Trophoblast cell (in vitro differentiated cells and primary cell): ENCODE measurements at regions not wholly inside any gene's neighbourhood (a gene's known extent, or its start where the extent isn't known, plus 50 kb on each side); places are given as distances from the start of the nearest gene placed in this dataset.

Source experiments
- DNase-seq, 2 donors: peaks; one replicate each; pipeline ENCODE4 v3.0.0-alpha.2; 2016
- H2AFZ ChIP-seq: 2 replicates; pipeline ENCODE4 v1.6.1; 2013; ENCODE audit warnings: low read length, moderate library complexity, mild to moderate bottlenecking; ENCODE audit not compliant: insufficient read depth, poor library complexity
- H2AK5ac ChIP-seq: 2 replicates; pipeline ENCODE4 v1.6.1; 2013; ENCODE audit warnings: mild to moderate bottlenecking, low read length
- H2BK120ac ChIP-seq: 2 replicates; pipeline ENCODE4 v1.6.1; 2013; ENCODE audit warnings: low read length, mild to moderate bottlenecking, moderate library complexity; ENCODE audit not compliant: insufficient read depth, poor library complexity
- H2BK12ac ChIP-seq: 2 replicates; pipeline ENCODE4 v1.6.1; 2013; ENCODE audit warnings: mild to moderate bottlenecking, low read length, moderate library complexity
- H2BK5ac ChIP-seq: 2 replicates; pipeline ENCODE4 v1.6.1; 2013; ENCODE audit warnings: low read length, low read depth, moderate library complexity, mild to moderate bottlenecking; ENCODE audit not compliant: poor library complexity
- H3K14ac ChIP-seq: 2 replicates; pipeline ENCODE4 v1.6.1; 2013; ENCODE audit warnings: mild to moderate bottlenecking, low read length
- H3K18ac ChIP-seq: 2 replicates; pipeline ENCODE4 v1.6.1; 2013; ENCODE audit warnings: mild to moderate bottlenecking, low read length
- H3K23ac ChIP-seq: 2 replicates; pipeline ENCODE4 v1.6.1; 2013; ENCODE audit warnings: low read length
- H3K27ac ChIP-seq: 2 replicates; pipeline ENCODE4 v1.5.1; 2013; ENCODE audit warnings: low read depth, mild to moderate bottlenecking, inconsistent platforms, low read length, moderate library complexity
- H3K27me3 ChIP-seq: 2 replicates; pipeline ENCODE4 v1.6.1; 2013; ENCODE audit warnings: inconsistent platforms, mild to moderate bottlenecking, low read length, moderate library complexity; ENCODE audit not compliant: insufficient read depth
- H3K36me3 ChIP-seq, 2 experiments: 1 replicate in 1 of 2; 2 replicates in 1 of 2; pipeline ENCODE4 v1.6.1; 2013; ENCODE audit warnings: low read length in 2 of 2, mild to moderate bottlenecking in 2 of 2, moderate library complexity in 1 of 2; ENCODE audit not compliant: insufficient read depth in 2 of 2, control insufficient read depth in 1 of 2
- H3K4ac ChIP-seq: 2 replicates; pipeline ENCODE4 v1.6.1; 2013; ENCODE audit warnings: low read depth, mild to moderate bottlenecking, low read length, moderate library complexity
- H3K4me1 ChIP-seq, 2 experiments: 1 replicate in 1 of 2; 2 replicates in 1 of 2; pipeline ENCODE4 v1.6.1; 2013; ENCODE audit warnings: low read length in 2 of 2, mild to moderate bottlenecking in 2 of 2, moderate library complexity in 1 of 2; ENCODE audit not compliant: insufficient read depth in 2 of 2, control insufficient read depth in 1 of 2
- H3K4me2 ChIP-seq: 2 replicates; pipeline ENCODE4 v1.6.1; 2013; ENCODE audit warnings: inconsistent platforms, mild to moderate bottlenecking, low read length, moderate library complexity
- H3K4me3 ChIP-seq: 2 replicates; pipeline ENCODE4 v1.5.1; 2013; ENCODE audit warnings: mild to moderate bottlenecking, low read depth, low read length, inconsistent platforms
- H3K79me1 ChIP-seq: one replicate; pipeline ENCODE4 v1.6.1; 2013; ENCODE audit warnings: low read length
- H3K79me2 ChIP-seq: 2 replicates; pipeline ENCODE4 v1.6.1; 2013; ENCODE audit warnings: low read length, mild to moderate bottlenecking; ENCODE audit not compliant: control insufficient read depth, insufficient read depth, poor library complexity
- H3K9ac ChIP-seq: 2 replicates; pipeline ENCODE4 v1.6.1; 2013; ENCODE audit warnings: mild to moderate bottlenecking, low read length
- H3K9me3 ChIP-seq: 2 replicates; pipeline ENCODE4 v1.6.1; 2013; ENCODE audit warnings: low read depth, mild to moderate bottlenecking, control low read depth, inconsistent platforms, low read length; ENCODE audit not compliant: insufficient read depth
- H4K12ac ChIP-seq: 2 replicates; pipeline ENCODE4 v1.6.1; 2013; ENCODE audit warnings: low read depth, mild to moderate bottlenecking, low read length, moderate library complexity
- H4K8ac ChIP-seq: 2 replicates; pipeline ENCODE4 v1.6.1; 2013; ENCODE audit warnings: low read depth, mild to moderate bottlenecking, low read length, moderate library complexity
- H4K91ac ChIP-seq: one replicate; pipeline ENCODE4 v1.6.1; 2013; ENCODE audit warnings: low read depth, mild to moderate bottlenecking, low read length, moderate library complexity
- WGBS: extraction: QIAGEN DNeasy Blood & Tissue Kit; methylation state at CpG from one replicate; pipeline ENCODE4 v1.1.7; 2013; ENCODE audit warnings: missing lambda C conversion rate; ENCODE audit not compliant: insufficient read length, insufficient coverage; ENCODE audit errors: extremely low coverage; 5-methylcytosine and 5-hydroxymethylcytosine counted together

GRCh38 chr3:125670945-125671344 is 75.6 kb upstream of the OSBPL11 start:
- Histone ChIP-seq H3K27ac (no peak overlapping the region), H4K91ac (no peak overlapping the region), H4K12ac (no peak overlapping the region), H3K14ac (no peak overlapping the region), H3K36me3 (no peaks in the 10 kb centered on the region), H2BK120ac (no peak overlapping the region), H3K4me1 (no peaks in the 10 kb centered on the region), H2AFZ (no peak overlapping the region), H2AK5ac (no peak overlapping the region), H3K4me3 (no peak overlapping the region), H3K18ac (no peak overlapping the region), H3K9me3 (no peaks in the 10 kb centered on the region), H3K79me2 (no peaks in the 10 kb centered on the region), H3K27me3 (no peaks in the 10 kb centered on the region), H3K79me1 (no peaks in the 10 kb centered on the region), H3K4ac (no peak overlapping the region), H4K8ac (no peak overlapping the region), H3K23ac (no peak overlapping the region), H3K4me2 (no peak overlapping the region), H2BK5ac (no peak overlapping the region), H2BK12ac (no peak overlapping the region), H3K9ac (no peak overlapping the region)
- no peak for DNase-seq
- WGBS: no CpG with 5 or more reads among the region's 4 CpGs

GRCh38 chr3:125671461-125672243 is 76.4 kb upstream of the OSBPL11 start:
- H4K8ac ChIP-seq: no peak overlapping the region

GRCh38 chr3:125675791-125676190 is 80.5 kb upstream of the OSBPL11 start:
- Histone ChIP-seq H2AK5ac (no peak overlapping the region), H4K8ac (no peak overlapping the region), H3K4me1 (no peaks in the 10 kb centered on the region), H2AFZ (no peak overlapping the region), H3K9ac (peak overlapping the region; percentile 31), H3K79me2 (no peaks in the 10 kb centered on the region), H3K4ac (no peak overlapping the region), H4K91ac (no peak overlapping the region), H2BK5ac (no peak overlapping the region), H3K14ac (no peak overlapping the region), H3K23ac (no peak overlapping the region), H2BK12ac (no peak overlapping the region), H3K27me3 (no peaks in the 10 kb centered on the region), H2BK120ac (no peak overlapping the region), H3K9me3 (no peaks in the 10 kb centered on the region), H4K12ac (no peak overlapping the region), H3K27ac (no peak overlapping the region), H3K18ac (no peak overlapping the region), H3K4me3 (no peak overlapping the region), H3K4me2 (no peak overlapping the region), H3K79me1 (no peaks in the 10 kb centered on the region), H3K36me3 (no peaks in the 10 kb centered on the region)
- DNase-seq: no peak
- WGBS: no CpG with 5 or more reads among the region's 4 CpGs

More at GRCh38 chr3:125671461-125672243, 76.4 kb upstream of the OSBPL11 start:
- Histone ChIP-seq H3K79me1 (no peaks in the 10 kb centered on the region), H3K18ac (no peak overlapping the region), H3K27me3 (no peaks in the 10 kb centered on the region), H2AFZ (no peak overlapping the region), H2BK5ac (no peak overlapping the region), H4K91ac (no peak overlapping the region), H3K9me3 (no peaks in the 10 kb centered on the region), H3K4ac (no peak overlapping the region), H2AK5ac (no peak overlapping the region), H3K23ac (no peak overlapping the region), H3K79me2 (no peaks in the 10 kb centered on the region), H2BK12ac (no peak overlapping the region), H3K4me3 (no peak overlapping the region), H3K4me1 (no peaks in the 10 kb centered on the region), H3K14ac (no peak overlapping the region), H3K27ac (no peak overlapping the region), H3K4me2 (no peak overlapping the region), H2BK120ac (no peak overlapping the region), H3K36me3 (no peaks in the 10 kb centered on the region), H3K9ac (no peak overlapping the region), H4K12ac (no peak overlapping the region)
- no peak for DNase-seq
- no CpG with 5 or more reads among the region's 39 CpGs for WGBS

GRCh38 chr3:125679258-125679657 is 84.0 kb upstream of the OSBPL11 start:
- H3K4me3 ChIP-seq: no peak overlapping the region
- H2AK5ac ChIP-seq: no peak overlapping the region
- no peak overlapping the region for H3K27ac ChIP-seq
- H2AFZ ChIP-seq: no peak overlapping the region
- DNase-seq: peak; percentile 15 to 66
- peaks cover 2% of the 10 kb centered on the region for H3K9me3 ChIP-seq
- H3K4me2 ChIP-seq: no peak overlapping the region
- no peak overlapping the region for H4K91ac ChIP-seq
- H3K4ac ChIP-seq: no peak overlapping the region
- no peak overlapping the region for H3K14ac ChIP-seq
- H3K23ac ChIP-seq: no peak overlapping the region
- no peak overlapping the region for H2BK5ac ChIP-seq
- H4K12ac ChIP-seq: no peak overlapping the region
- H2BK120ac ChIP-seq: no peak overlapping the region
- H3K18ac ChIP-seq: no peak overlapping the region
- no peak overlapping the region for H3K9ac ChIP-seq
- H3K4me1 ChIP-seq: no peaks in the 10 kb centered on the region
- H3K79me1 ChIP-seq: no peaks in the 10 kb centered on the region
- no peak overlapping the region for H4K8ac ChIP-seq
- no CpG with 5 or more reads among the region's 4 CpGs for WGBS
- H3K36me3 ChIP-seq: no peaks in the 10 kb centered on the region
- H3K27me3 ChIP-seq: no peaks in the 10 kb centered on the region
- H3K79me2 ChIP-seq: no peaks in the 10 kb centered on the region
- H2BK12ac ChIP-seq: no peak overlapping the region
